ENCODE measurements at regions not wholly inside any gene's neighbourhood (a gene's known extent, or its start where the extent isn't known, plus 50 kb on each side); places are given as distances from the start of the nearest gene placed in this dataset.

- no peak overlapping the region for H3K27ac ChIP-seq (ENCODE audit: low read length)
- H3K79me2 ChIP-seq (ENCODE audit: insufficient read depth, low read length), result no peaks in the 10 kb centered on the region
- H3K4me2 ChIP-seq (ENCODE audit: insufficient read depth, low read length), result no peak overlapping the region
- ATAC-seq (ENCODE audit: insufficient read depth, low read depth) (no peak), DNase-seq (no peak)
- no peaks in the 10 kb centered on the region for H3K36me3 ChIP-seq (ENCODE audit: insufficient read depth, low read length)
- no peak for TF ChIP-seq CTCF (IDR thresholded peaks at IDR 0.05; ENCODE audit: borderline replicate concordance, extremely low read depth, low read length, poor library complexity, severe bottlenecking)
- no peak for TF ChIP-seq EZH2 (IDR thresholded peaks at IDR 0.05; ENCODE audit: borderline replicate concordance, low read depth, low read length, severe bottlenecking)
- H2AFZ ChIP-seq (ENCODE audit: low read depth, low read length), result no peak overlapping the region
- no peaks in the 10 kb centered on the region for H3K9me3 ChIP-seq (ENCODE audit: insufficient read depth, low read length, severe bottlenecking)
- H4K20me1 ChIP-seq (ENCODE audit: insufficient read depth, low read length), result no peaks in the 10 kb centered on the region
- H3K4me1 ChIP-seq (ENCODE audit: insufficient read depth, low read length), result no peaks in the 10 kb centered on the region
- no peaks in the 10 kb centered on the region for H3K27me3 ChIP-seq (ENCODE audit: insufficient read depth, low read length, poor library complexity)
- no peak overlapping the region for H3K4me3 ChIP-seq (ENCODE audit: low read depth in 1 of 2, low read length in 2 of 2)
- no peak overlapping the region for H3K9ac ChIP-seq (ENCODE audit: low read depth, low read length)
These were observed 59.0 kb upstream of the SOX3 start for GRCh38 chrX:140563893-140564292.
